ENCODE measurements at regions not wholly inside any gene's neighbourhood (a gene's known extent, or its start where the extent isn't known, plus 50 kb on each side); places are given as distances from the start of the nearest gene placed in this dataset.

- Histone ChIP-seq H3K27me3 (ENCODE audit: control insufficient read depth in 2 of 2, insufficient read depth in 2 of 2, low read length in 2 of 2) (peaks cover 0 to 2% of the 10 kb centered on the region in 2 donors), H3K27ac (ENCODE audit: low read depth in 1 of 2, low read length in 2 of 2) (no peak overlapping the region), H4K20me1 (ENCODE audit: insufficient read depth, low read length) (no peaks in the 10 kb centered on the region), H3K4me2 (replicated peaks; ENCODE audit: extremely low read depth, low read length, poor library complexity, severe bottlenecking) (no peak overlapping the region), H2AFZ (ENCODE audit: insufficient read depth, low read depth, low read length, poor library complexity, severe bottlenecking) (no peak overlapping the region), H3K9me3 (replicated peaks in 1 of 2; ENCODE audit: control insufficient read depth in 1 of 2, insufficient read depth in 1 of 2, low read length in 2 of 2) (no peaks in the 10 kb centered on the region), H3K4me3 (replicated peaks in 1 of 3; ENCODE audit: low read depth in 2 of 3, low read length in 3 of 3) (no peak overlapping the region), H3K79me2 (ENCODE audit: insufficient read depth, low read length) (no peaks in the 10 kb centered on the region), H3K4me1 (ENCODE audit: control insufficient read depth in 1 of 2, insufficient read depth in 2 of 2, low read length in 2 of 2) (no peaks in the 10 kb centered on the region), H3K9ac (ENCODE audit: insufficient read depth, low read length, poor library complexity, severe bottlenecking) (no peak overlapping the region), H3K36me3 (replicated peaks in 1 of 2; ENCODE audit: control insufficient read depth in 1 of 2, insufficient read depth in 2 of 2, low read length in 2 of 2) (no peaks in the 10 kb centered on the region)
- Mint-ChIP-seq H3K4me3 (no peak overlapping the region), H3K9me3 (peaks cover 0 to 4% (median 0%) of the 10 kb centered on the region in 7 donors), H3K4me1 (no peaks in the 10 kb centered on the region), H3K27ac (no peak overlapping the region), H3K27me3 (ENCODE audit: low read depth in 3 of 3) (peaks cover 0 to 4% (median 4%) of the 10 kb centered on the region in 3 donors), H3K36me3 (no peaks in the 10 kb centered on the region)
- TF ChIP-seq, protein P1, sequence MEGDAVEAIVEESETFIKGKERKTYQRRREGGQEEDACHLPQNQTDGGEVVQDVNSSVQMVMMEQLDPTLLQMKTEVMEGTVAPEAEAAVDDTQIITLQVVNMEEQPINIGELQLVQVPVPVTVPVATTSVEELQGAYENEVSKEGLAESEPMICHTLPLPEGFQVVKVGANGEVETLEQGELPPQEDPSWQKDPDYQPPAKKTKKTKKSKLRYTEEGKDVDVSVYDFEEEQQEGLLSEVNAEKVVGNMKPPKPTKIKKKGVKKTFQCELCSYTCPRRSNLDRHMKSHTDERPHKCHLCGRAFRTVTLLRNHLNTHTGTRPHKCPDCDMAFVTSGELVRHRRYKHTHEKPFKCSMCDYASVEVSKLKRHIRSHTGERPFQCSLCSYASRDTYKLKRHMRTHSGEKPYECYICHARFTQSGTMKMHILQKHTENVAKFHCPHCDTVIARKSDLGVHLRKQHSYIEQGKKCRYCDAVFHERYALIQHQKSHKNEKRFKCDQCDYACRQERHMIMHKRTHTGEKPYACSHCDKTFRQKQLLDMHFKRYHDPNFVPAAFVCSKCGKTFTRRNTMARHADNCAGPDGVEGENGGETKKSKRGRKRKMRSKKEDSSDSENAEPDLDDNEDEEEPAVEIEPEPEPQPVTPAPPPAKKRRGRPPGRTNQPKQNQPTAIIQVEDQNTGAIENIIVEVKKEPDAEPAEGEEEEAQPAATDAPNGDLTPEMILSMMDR (IDR thresholded peaks at IDR 0.05), result no peak
- intact Hi-C loops (cut with micrococcal nuclease), result no loop called here
- WGBS (ENCODE audit: insufficient coverage), result 86% methylated on average over 1 of the region's 2 CpGs
- no peak for DNase-seq
These were observed 78.2 kb downstream of the RWDD3 start for GRCh38 chr1:95312181-95312580.

DNA sequence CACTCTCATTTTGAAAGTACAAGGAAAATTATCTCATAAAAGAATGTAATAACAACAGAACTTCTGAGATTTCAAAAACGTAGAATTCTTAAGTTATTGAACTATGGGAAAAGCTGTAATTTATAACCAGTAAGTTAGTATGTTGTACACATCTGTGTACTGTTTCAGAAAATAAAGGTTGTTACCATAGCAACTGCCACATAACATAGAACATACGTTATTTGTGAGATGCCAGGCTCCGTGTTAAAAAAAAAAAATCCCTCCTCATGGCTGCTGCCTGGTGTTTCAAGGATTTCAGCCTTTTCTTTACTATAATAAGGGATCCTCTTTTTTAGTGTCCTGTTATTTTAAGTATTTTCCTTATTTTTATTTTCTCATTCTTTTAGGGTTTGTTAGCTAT, 79.5 kb downstream of the RWDD3 start:
- no peak overlapping the region for H3K27ac ChIP-seq (ENCODE audit: low read depth in 1 of 2, low read length in 2 of 2)
- intact Hi-C loops (cut with micrococcal nuclease), result no loop called here
- no peaks in the 10 kb centered on the region for H3K79me2 ChIP-seq (ENCODE audit: insufficient read depth, low read length)
- Mint-ChIP-seq H3K27me3 (ENCODE audit: low read depth in 3 of 3) (peaks cover 0 to 2% (median 0%) of the 10 kb centered on the region in 3 donors), H3K9me3 (peaks cover 0 to 4% (median 0%) of the 10 kb centered on the region in 7 donors), H3K36me3 (no peaks in the 10 kb centered on the region), H3K4me3 (no peak overlapping the region), H3K4me1 (no peaks in the 10 kb centered on the region), H3K27ac (no peak overlapping the region)
- no peak overlapping the region for H3K4me2 ChIP-seq (replicated peaks; ENCODE audit: extremely low read depth, low read length, poor library complexity, severe bottlenecking)
- DNase-seq, result no peak
- peaks cover 0 to 2% of the 10 kb centered on the region in 2 donors for H3K27me3 ChIP-seq (ENCODE audit: control insufficient read depth in 2 of 2, insufficient read depth in 2 of 2, low read length in 2 of 2)
- TF ChIP-seq, protein P1 (IDR thresholded peaks at IDR 0.05), result no peak
- no peaks in the 10 kb centered on the region for H4K20me1 ChIP-seq (ENCODE audit: insufficient read depth, low read length)
- H3K4me1 ChIP-seq (ENCODE audit: control insufficient read depth in 1 of 2, insufficient read depth in 2 of 2, low read length in 2 of 2), result no peaks in the 10 kb centered on the region
- no CpG with 5 or more reads among the region's 3 CpGs for WGBS (ENCODE audit: insufficient coverage)
- H3K9ac ChIP-seq (ENCODE audit: insufficient read depth, low read length, poor library complexity, severe bottlenecking), result no peak overlapping the region
- H2AFZ ChIP-seq (ENCODE audit: insufficient read depth, low read depth, low read length, poor library complexity, severe bottlenecking), result no peak overlapping the region
- no peak overlapping the region for H3K4me3 ChIP-seq (replicated peaks in 1 of 3; ENCODE audit: low read depth in 2 of 3, low read length in 3 of 3)
- no peaks in the 10 kb centered on the region for H3K9me3 ChIP-seq (replicated peaks in 1 of 2; ENCODE audit: control insufficient read depth in 1 of 2, insufficient read depth in 1 of 2, low read length in 2 of 2)
- no peaks in the 10 kb centered on the region for H3K36me3 ChIP-seq (replicated peaks in 1 of 2; ENCODE audit: control insufficient read depth in 1 of 2, insufficient read depth in 2 of 2, low read length in 2 of 2)

Measured in CD14-positive monocyte (primary cell).